ENCODE measurements at regions not wholly inside any gene's neighbourhood (a gene's known extent, or its start where the extent isn't known, plus 50 kb on each side); places are given as distances from the start of the nearest gene placed in this dataset.

DNA sequence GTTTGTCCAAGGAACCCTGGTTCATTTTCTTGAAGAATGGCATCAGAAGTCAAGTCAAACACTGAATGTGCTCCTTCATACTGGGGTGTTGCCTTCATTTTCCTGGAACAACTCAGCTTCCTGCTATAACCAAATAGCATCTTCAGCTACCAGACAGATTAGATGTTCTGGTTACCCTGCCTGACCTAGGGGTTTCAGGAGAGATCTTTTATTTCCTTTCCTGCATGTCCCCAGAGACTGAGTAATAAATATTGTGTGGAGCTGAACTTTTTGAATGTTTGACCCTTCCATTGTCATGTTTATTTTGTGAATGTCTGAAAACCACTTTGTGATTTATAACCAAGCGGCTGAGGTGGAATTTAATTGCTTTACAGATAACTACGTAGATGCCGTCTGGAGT is 147.1 kb downstream of the IRX1 start:
- Mint-ChIP-seq H3K27ac (no peak overlapping the region), H3K4me1 (ENCODE audit: low read depth in 2 of 2) (no peaks in the 10 kb centered on the region), H3K9me3 (no peaks in the 10 kb centered on the region), H3K4me3 (no peak overlapping the region), H3K36me3 (no peaks in the 10 kb centered on the region), H3K27me3 (peaks cover 0 to 6% of the 10 kb centered on the region in 2 donors)
- ATAC-seq (no peak), DNase-seq (ENCODE audit: low spot score) (no peak)

DNA sequence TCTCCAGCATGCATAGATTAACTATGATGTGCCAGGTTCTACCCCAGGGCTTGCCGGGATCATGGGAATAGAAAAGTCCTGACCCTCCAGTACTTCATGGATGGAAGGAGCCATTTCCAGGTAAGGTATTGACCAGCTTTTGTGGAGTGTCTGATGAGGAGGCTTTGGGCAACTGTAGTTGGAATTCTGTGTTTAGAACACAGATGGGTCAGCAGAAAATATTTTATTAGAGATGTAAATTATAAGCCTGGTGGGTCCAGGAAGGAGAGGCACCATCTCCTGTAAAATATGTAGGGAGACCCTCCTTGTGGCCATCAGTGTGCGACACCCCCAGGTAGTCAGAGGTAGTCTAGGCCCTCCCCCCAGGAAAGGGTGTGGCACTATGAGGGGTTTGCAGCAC is 156.2 kb downstream of the IRX1 start:
- peaks cover 0 to 5% of the 10 kb centered on the region in 2 donors for H3K27me3 Mint-ChIP-seq
- H3K27ac Mint-ChIP-seq: no peak overlapping the region
- no peak for DNase-seq (ENCODE audit: low spot score)
- peaks cover 0 to 2% of the 10 kb centered on the region in 2 donors for H3K4me1 Mint-ChIP-seq (ENCODE audit: low read depth in 2 of 2)
- no peak overlapping the region for H3K4me3 Mint-ChIP-seq
- no peaks in the 10 kb centered on the region for H3K9me3 Mint-ChIP-seq
- no peak for ATAC-seq
- no peaks in the 10 kb centered on the region for H3K36me3 Mint-ChIP-seq

DNA sequence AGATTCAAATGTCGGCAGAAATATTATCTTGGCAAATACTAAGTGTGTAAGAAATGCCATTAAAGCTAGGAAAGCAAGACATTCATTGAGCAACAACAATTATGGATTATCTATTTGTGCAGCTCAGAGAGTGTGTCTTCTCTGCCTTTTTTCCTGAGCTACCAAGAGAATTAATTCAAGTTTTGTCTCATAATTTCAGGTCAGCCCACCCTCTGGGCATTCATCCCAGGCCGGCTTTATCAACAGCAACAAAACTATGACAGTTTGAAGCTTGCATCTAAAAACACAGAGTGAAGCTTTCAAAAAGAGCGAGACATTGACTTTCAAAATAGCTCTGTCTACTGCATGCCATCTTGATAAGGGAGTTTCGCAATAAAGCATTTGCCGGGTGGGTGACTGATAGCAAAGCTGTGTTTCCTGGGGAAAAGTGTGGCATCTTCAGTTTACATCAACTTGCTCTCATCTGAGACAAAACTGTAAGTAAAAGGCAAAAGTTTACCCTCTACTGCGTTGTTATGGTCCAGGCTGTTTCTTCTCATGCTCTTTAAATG is 182.4 kb downstream of the IRX1 start:
- Mint-ChIP-seq H3K9me3 (no peaks in the 10 kb centered on the region), H3K36me3 (no peaks in the 10 kb centered on the region), H3K27ac (no peak overlapping the region), H3K4me1 (ENCODE audit: low read depth in 2 of 2) (no peaks in the 10 kb centered on the region), H3K4me3 (no peak overlapping the region), H3K27me3 (peaks cover 0 to 4% of the 10 kb centered on the region in 2 donors)
- ATAC-seq (no peak), DNase-seq (ENCODE audit: low spot score) (no peak)

DNA sequence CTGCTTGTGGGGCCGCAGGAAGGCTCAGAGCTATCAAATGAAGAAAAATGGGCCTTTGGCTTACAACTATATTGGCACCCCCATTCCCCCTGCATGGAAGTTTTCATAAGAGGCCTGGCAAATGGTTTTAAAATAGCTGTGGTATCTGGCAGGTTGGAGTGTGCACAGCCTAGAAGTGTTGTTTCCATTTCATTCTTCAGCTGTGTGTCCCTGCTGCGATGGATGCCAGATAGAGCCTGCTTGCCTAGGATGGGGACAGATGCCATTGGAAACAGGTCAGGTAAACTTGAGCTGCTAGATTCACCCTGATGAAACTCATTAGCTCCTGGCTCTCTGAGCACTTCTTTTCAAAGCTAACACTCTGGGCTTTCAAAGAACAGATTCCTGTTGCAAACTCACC is 183.3 kb downstream of the IRX1 start:
- Mint-ChIP-seq H3K4me3 (no peak overlapping the region), H3K9me3 (no peaks in the 10 kb centered on the region), H3K27ac (no peak overlapping the region), H3K36me3 (no peaks in the 10 kb centered on the region), H3K4me1 (ENCODE audit: low read depth in 2 of 2) (no peaks in the 10 kb centered on the region), H3K27me3 (peaks cover 0 to 7% of the 10 kb centered on the region in 2 donors)
- no peak for ATAC-seq
- DNase-seq (ENCODE audit: low spot score): no peak

DNA sequence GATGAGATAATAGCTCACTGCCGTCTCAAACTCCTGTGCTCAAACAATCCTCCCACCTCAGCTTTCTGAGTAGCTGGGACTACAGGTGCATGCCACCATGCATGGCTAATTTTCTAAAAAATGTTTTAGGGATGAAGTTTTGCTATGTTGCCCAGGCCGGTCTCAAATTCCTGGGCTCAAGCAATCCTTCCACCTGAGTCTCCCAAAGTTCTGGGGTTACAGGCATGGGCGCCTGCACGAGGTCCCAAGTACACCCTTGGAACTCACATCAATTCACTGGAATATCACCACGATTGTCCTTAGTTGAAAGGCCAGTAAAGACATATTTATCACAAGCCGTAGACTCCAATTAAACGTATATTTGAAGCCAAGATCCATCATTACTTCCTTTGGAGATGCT is 184.6 kb downstream of the IRX1 start:
- no peaks in the 10 kb centered on the region for H3K4me1 Mint-ChIP-seq (ENCODE audit: low read depth in 2 of 2)
- no peak overlapping the region for H3K27ac Mint-ChIP-seq
- H3K27me3 Mint-ChIP-seq: peaks cover 0 to 4% of the 10 kb centered on the region in 2 donors
- no peak overlapping the region for H3K4me3 Mint-ChIP-seq
- DNase-seq (ENCODE audit: low spot score): no peak
- H3K36me3 Mint-ChIP-seq: no peaks in the 10 kb centered on the region
- ATAC-seq: no peak
- H3K9me3 Mint-ChIP-seq: no peaks in the 10 kb centered on the region

DNA sequence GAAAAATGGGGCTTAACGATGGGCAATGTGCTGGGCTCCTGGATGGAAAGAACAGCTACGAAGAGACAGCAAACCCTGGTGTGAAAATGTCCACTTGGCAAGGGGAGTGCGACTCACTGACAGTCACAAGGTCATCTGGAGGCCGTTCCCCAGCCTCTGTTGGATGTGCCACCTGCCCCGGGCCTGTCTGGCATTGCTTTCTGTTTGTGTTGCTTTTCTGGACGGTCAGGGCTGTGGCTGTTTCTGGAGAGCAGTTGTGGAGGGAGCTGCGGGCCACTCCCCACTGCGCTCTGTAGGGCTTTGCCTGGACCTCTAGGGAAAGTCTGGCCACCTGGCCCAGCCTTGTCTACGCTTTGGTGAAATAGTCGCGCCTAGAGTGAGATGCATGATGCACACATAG is 185.3 kb downstream of the IRX1 start:
- no peak for ATAC-seq
- Mint-ChIP-seq H3K27ac (no peak overlapping the region), H3K4me1 (ENCODE audit: low read depth in 2 of 2) (no peaks in the 10 kb centered on the region), H3K27me3 (peaks cover 0 to 3% of the 10 kb centered on the region in 2 donors), H3K9me3 (no peaks in the 10 kb centered on the region), H3K36me3 (no peaks in the 10 kb centered on the region), H3K4me3 (no peak overlapping the region)
- DNase-seq (ENCODE audit: low spot score): no peak

DNA sequence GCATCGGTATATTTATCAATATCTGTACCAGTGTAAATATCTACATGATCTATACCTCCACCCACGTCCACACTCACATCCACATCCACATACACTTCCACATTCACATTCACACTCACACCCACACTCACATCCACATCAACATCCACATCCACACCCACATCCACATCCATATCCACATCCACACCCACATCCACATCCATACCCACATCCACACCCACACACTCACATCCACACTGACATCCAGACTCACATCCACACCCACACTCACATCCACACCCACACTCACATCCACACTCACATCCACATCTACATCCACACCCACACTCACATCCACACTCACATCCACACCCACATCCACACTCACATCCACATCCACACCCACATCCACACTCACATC is 189.2 kb downstream of the IRX1 start:
- no peak for ATAC-seq
- H3K27me3 Mint-ChIP-seq: peaks cover 10 to 16% of the 10 kb centered on the region in 2 donors
- H3K27ac Mint-ChIP-seq: no peak overlapping the region

DNA sequence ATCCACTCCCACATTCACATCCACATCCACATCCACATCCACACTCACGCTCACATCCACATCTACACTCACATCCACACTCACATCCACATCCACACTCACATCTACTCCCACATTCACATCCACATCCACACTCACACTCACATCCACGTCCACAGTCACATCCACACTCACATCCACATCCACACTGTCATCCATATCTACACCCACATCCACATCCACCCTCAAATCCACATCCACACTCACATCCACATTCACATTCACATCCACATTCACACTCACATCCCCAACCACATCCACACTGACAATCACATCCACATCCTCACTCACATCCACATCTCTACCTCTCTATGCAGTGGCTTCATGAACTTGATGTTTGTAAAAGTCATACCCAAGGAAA is 190.5 kb downstream of the IRX1 start:
- no peaks in the 10 kb centered on the region for H3K36me3 Mint-ChIP-seq
- no peak for ATAC-seq
- no peaks in the 10 kb centered on the region for H3K9me3 Mint-ChIP-seq
- H3K27me3 Mint-ChIP-seq: peaks cover 10 to 16% of the 10 kb centered on the region in 2 donors
- H3K4me1 Mint-ChIP-seq (ENCODE audit: low read depth in 2 of 2): no peaks in the 10 kb centered on the region
- DNase-seq (ENCODE audit: low spot score): no peak
- no peak overlapping the region for H3K4me3 Mint-ChIP-seq
- H3K27ac Mint-ChIP-seq: no peak overlapping the region

More for the DNA sequence above, 189.2 kb downstream of the IRX1 start:
- Mint-ChIP-seq H3K4me1 (ENCODE audit: low read depth in 2 of 2) (no peaks in the 10 kb centered on the region), H3K9me3 (no peaks in the 10 kb centered on the region), H3K4me3 (no peak overlapping the region), H3K36me3 (no peaks in the 10 kb centered on the region)
- DNase-seq (ENCODE audit: low spot score): no peak

DNA sequence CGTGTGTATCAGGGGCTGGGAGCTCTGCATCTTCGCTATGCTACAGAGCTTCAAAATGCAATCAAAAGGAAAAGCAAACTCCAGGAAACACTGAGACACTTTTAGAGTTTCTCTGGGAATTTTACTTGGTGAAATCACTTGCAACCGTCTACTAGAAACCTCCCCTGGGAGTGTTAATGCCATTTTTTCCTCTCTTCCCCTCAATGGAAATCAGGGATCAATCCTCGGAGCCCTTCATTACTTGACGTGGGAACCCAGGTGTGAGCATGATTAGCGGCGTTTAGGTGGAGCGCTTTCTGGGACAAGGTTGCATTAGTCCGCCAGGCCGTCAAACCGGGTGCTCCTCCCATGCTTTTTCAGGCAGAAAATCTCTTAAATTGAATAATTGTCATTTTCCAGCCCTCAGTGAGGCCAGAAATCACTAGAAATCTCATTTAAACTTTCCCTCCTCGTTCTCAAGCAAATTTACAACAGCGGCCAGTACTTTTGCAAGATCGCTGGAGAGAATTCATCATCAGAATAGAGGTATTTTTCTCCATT is 191.3 kb downstream of the IRX1 start:
- Mint-ChIP-seq H3K27ac (no peak overlapping the region), H3K4me3 (no peak overlapping the region), H3K27me3 (peaks cover 10 to 16% of the 10 kb centered on the region in 2 donors), H3K36me3 (no peaks in the 10 kb centered on the region), H3K4me1 (ENCODE audit: low read depth in 2 of 2) (no peaks in the 10 kb centered on the region), H3K9me3 (no peaks in the 10 kb centered on the region)
- DNase-seq (ENCODE audit: low spot score) (no peak), ATAC-seq (no peak)

DNA sequence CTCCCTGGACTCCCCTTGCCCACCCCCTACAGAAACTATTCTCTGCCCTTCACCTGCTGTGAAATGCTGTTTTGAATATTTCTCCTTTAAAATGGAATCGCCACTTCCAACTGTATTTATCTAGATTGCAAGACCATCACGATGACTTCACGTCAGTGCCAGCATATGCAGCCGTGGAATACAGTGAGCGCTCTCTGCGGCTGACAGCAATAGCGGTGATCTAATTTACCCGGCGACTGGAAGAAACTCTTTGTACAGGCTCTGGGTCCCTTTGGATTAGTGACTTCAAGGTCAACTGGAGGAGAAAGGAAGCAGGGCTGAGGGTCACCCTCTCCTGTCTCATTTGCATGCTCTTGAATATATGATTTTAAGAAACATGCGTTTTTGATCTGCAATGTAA is 192.0 kb downstream of the IRX1 start:
- ATAC-seq: no peak
- H3K4me3 Mint-ChIP-seq: no peak overlapping the region
- no peak for DNase-seq (ENCODE audit: low spot score)
- H3K36me3 Mint-ChIP-seq: no peaks in the 10 kb centered on the region
- H3K27me3 Mint-ChIP-seq: peaks cover 10 to 16% of the 10 kb centered on the region in 2 donors
- no peaks in the 10 kb centered on the region for H3K9me3 Mint-ChIP-seq
- no peak overlapping the region for H3K27ac Mint-ChIP-seq
- no peaks in the 10 kb centered on the region for H3K4me1 Mint-ChIP-seq (ENCODE audit: low read depth in 2 of 2)

DNA sequence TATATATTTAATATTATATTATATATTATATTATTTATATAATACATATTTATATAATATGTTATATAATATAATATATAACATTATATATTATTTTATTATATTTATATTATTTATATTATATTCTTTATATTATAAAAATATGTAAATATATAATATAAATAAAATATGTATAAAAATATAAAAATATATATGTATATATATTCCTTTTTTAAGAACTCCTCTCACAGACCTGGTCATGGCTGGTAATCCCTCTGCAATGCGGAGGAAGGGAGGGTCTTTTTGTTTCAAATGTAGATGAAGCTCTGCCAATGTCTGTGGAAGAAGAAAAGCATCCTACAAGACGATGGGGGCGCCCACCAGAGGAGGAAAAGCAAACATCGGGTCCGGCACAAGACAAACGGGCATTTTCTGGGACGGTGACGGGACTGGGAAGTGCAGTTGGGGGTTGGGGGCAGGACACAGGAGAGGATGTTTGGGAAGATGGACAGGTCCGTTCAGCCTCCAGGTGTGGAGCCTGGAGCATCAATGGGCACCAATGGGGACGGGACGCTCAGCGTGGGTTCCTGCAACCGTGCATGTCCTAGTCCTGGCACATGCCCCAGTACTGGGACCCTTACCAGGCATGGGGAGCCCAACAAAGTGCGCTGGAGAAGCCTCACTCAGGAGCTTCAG is 194.0 kb downstream of the IRX1 start:
- DNase-seq (ENCODE audit: low spot score): no peak
- Mint-ChIP-seq H3K27me3 (peaks cover 10 to 13% of the 10 kb centered on the region in 2 donors), H3K36me3 (peaks cover 6% of the 10 kb centered on the region), H3K4me1 (ENCODE audit: low read depth in 2 of 2) (no peaks in the 10 kb centered on the region), H3K9me3 (peaks cover 2% of the 10 kb centered on the region), H3K27ac (no peak overlapping the region), H3K4me3 (no peak overlapping the region)
- ATAC-seq: no peak

DNA sequence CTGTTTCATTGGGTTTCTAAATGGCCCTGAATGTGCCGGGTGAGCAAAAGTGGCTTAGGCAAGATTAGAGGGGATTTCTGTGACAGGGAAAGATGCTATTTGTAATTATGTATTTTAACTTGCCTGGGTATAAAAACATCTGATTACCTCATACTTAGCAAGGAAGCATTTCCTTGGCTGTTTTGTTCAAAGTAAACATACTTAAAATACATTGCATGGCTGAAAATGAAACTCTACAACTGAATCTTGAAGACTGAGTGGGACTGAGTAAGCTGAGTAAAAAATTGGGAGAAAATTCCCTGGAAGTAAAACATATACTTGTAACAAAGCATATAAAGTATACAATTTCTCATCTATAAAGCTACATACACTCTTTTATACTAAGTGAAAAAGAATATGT is 197.5 kb downstream of the IRX1 start:
- H3K27me3 Mint-ChIP-seq: peaks cover 4 to 7% of the 10 kb centered on the region in 2 donors
- H3K36me3 Mint-ChIP-seq: peaks cover 6% of the 10 kb centered on the region
- no peaks in the 10 kb centered on the region for H3K4me1 Mint-ChIP-seq (ENCODE audit: low read depth in 2 of 2)
- H3K27ac Mint-ChIP-seq: no peak overlapping the region
- peaks cover 5% of the 10 kb centered on the region for H3K9me3 Mint-ChIP-seq
- no peak for ATAC-seq
- no peak overlapping the region for H3K4me3 Mint-ChIP-seq
- no peak for DNase-seq (ENCODE audit: low spot score)

DNA sequence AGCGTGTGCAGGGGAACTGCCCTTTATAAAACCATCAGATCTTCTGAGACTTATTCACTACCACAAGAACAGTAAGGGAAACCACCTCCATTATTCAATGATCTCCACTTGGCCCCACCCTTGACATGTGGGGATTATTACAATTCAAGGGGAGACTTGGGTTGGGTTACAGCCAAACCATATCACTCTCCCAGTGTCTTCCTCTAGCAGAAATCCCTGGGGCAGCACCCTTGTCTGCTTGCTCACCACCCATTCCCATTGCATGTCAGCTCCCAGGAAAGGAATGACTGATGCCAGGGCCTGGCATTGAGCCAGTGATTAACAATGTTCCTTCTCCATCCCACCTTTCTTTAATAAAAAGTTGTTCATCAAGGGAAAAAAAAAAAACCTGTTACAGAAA is 199.0 kb downstream of the IRX1 start:
- ATAC-seq (no peak), DNase-seq (ENCODE audit: low spot score) (no peak)
- Mint-ChIP-seq H3K36me3 (peaks cover 6% of the 10 kb centered on the region), H3K9me3 (peaks cover 5% of the 10 kb centered on the region), H3K27me3 (no peaks in the 10 kb centered on the region), H3K27ac (no peak overlapping the region), H3K4me1 (ENCODE audit: low read depth in 2 of 2) (no peaks in the 10 kb centered on the region), H3K4me3 (no peak overlapping the region)

DNA sequence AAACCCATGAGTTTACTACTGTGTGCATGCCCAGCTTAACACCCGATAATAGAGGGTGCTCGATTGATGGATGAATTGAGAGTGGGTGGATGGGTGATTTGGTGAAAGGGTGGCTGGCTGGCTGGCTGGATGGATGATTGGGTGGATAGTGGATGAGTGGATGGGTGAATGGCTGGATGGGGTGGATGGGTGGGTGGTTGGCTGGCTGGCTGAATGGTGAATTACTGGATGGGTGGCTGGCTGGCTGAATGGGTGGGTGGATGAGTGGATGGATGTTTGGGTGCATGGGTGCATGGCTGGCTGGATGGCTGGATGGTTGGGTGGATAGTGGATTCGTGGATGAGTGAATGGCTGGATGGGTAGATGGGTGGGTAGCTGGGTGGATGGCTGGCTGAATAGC is 201.1 kb downstream of the IRX1 start:
- no peaks in the 10 kb centered on the region for H3K27me3 Mint-ChIP-seq

More for the DNA sequence above, 201.1 kb downstream of the IRX1 start:
- H3K9me3 Mint-ChIP-seq: peaks cover 8% of the 10 kb centered on the region
- peaks cover 6% of the 10 kb centered on the region for H3K36me3 Mint-ChIP-seq
- H3K4me3 Mint-ChIP-seq: no peak overlapping the region
- ATAC-seq: no peak
- DNase-seq (ENCODE audit: low spot score): no peak
- H3K27ac Mint-ChIP-seq: no peak overlapping the region
- no peaks in the 10 kb centered on the region for H3K4me1 Mint-ChIP-seq (ENCODE audit: low read depth in 2 of 2)
